Trophoblast cell (in vitro differentiated cells and primary cell): ENCODE measurements at regions not wholly inside any gene's neighbourhood (a gene's known extent, or its start where the extent isn't known, plus 50 kb on each side); places are given as distances from the start of the nearest gene placed in this dataset.

Experiments used
- DNase-seq, 2 donors: peaks; one replicate each; pipeline ENCODE4 v3.0.0-alpha.2; 2016
- H2AFZ ChIP-seq: 2 replicates; pipeline ENCODE4 v1.6.1; 2013; ENCODE audit warnings: low read length, moderate library complexity, mild to moderate bottlenecking; ENCODE audit not compliant: insufficient read depth, poor library complexity
- H2AK5ac ChIP-seq: 2 replicates; pipeline ENCODE4 v1.6.1; 2013; ENCODE audit warnings: mild to moderate bottlenecking, low read length
- H2BK120ac ChIP-seq: 2 replicates; pipeline ENCODE4 v1.6.1; 2013; ENCODE audit warnings: low read length, mild to moderate bottlenecking, moderate library complexity; ENCODE audit not compliant: insufficient read depth, poor library complexity
- H2BK12ac ChIP-seq: 2 replicates; pipeline ENCODE4 v1.6.1; 2013; ENCODE audit warnings: mild to moderate bottlenecking, low read length, moderate library complexity
- H2BK5ac ChIP-seq: 2 replicates; pipeline ENCODE4 v1.6.1; 2013; ENCODE audit warnings: low read length, low read depth, moderate library complexity, mild to moderate bottlenecking; ENCODE audit not compliant: poor library complexity
- H3K14ac ChIP-seq: 2 replicates; pipeline ENCODE4 v1.6.1; 2013; ENCODE audit warnings: mild to moderate bottlenecking, low read length
- H3K18ac ChIP-seq: 2 replicates; pipeline ENCODE4 v1.6.1; 2013; ENCODE audit warnings: mild to moderate bottlenecking, low read length
- H3K23ac ChIP-seq: 2 replicates; pipeline ENCODE4 v1.6.1; 2013; ENCODE audit warnings: low read length
- H3K27ac ChIP-seq: 2 replicates; pipeline ENCODE4 v1.5.1; 2013; ENCODE audit warnings: low read depth, mild to moderate bottlenecking, inconsistent platforms, low read length, moderate library complexity
- H3K27me3 ChIP-seq: 2 replicates; pipeline ENCODE4 v1.6.1; 2013; ENCODE audit warnings: inconsistent platforms, mild to moderate bottlenecking, low read length, moderate library complexity; ENCODE audit not compliant: insufficient read depth
- H3K36me3 ChIP-seq, 2 experiments: 1 replicate in 1 of 2; 2 replicates in 1 of 2; pipeline ENCODE4 v1.6.1; 2013; ENCODE audit warnings: low read length in 2 of 2, mild to moderate bottlenecking in 2 of 2, moderate library complexity in 1 of 2; ENCODE audit not compliant: insufficient read depth in 2 of 2, control insufficient read depth in 1 of 2
- H3K4ac ChIP-seq: 2 replicates; pipeline ENCODE4 v1.6.1; 2013; ENCODE audit warnings: low read depth, mild to moderate bottlenecking, low read length, moderate library complexity
- H3K4me1 ChIP-seq, 2 experiments: 1 replicate in 1 of 2; 2 replicates in 1 of 2; pipeline ENCODE4 v1.6.1; 2013; ENCODE audit warnings: low read length in 2 of 2, mild to moderate bottlenecking in 2 of 2, moderate library complexity in 1 of 2; ENCODE audit not compliant: insufficient read depth in 2 of 2, control insufficient read depth in 1 of 2
- H3K4me2 ChIP-seq: 2 replicates; pipeline ENCODE4 v1.6.1; 2013; ENCODE audit warnings: inconsistent platforms, mild to moderate bottlenecking, low read length, moderate library complexity
- H3K4me3 ChIP-seq: 2 replicates; pipeline ENCODE4 v1.5.1; 2013; ENCODE audit warnings: mild to moderate bottlenecking, low read depth, low read length, inconsistent platforms
- H3K79me1 ChIP-seq: one replicate; pipeline ENCODE4 v1.6.1; 2013; ENCODE audit warnings: low read length
- H3K79me2 ChIP-seq: 2 replicates; pipeline ENCODE4 v1.6.1; 2013; ENCODE audit warnings: low read length, mild to moderate bottlenecking; ENCODE audit not compliant: control insufficient read depth, insufficient read depth, poor library complexity
- H3K9ac ChIP-seq: 2 replicates; pipeline ENCODE4 v1.6.1; 2013; ENCODE audit warnings: mild to moderate bottlenecking, low read length
- H3K9me3 ChIP-seq: 2 replicates; pipeline ENCODE4 v1.6.1; 2013; ENCODE audit warnings: low read depth, mild to moderate bottlenecking, control low read depth, inconsistent platforms, low read length; ENCODE audit not compliant: insufficient read depth
- H4K12ac ChIP-seq: 2 replicates; pipeline ENCODE4 v1.6.1; 2013; ENCODE audit warnings: low read depth, mild to moderate bottlenecking, low read length, moderate library complexity
- H4K8ac ChIP-seq: 2 replicates; pipeline ENCODE4 v1.6.1; 2013; ENCODE audit warnings: low read depth, mild to moderate bottlenecking, low read length, moderate library complexity
- H4K91ac ChIP-seq: one replicate; pipeline ENCODE4 v1.6.1; 2013; ENCODE audit warnings: low read depth, mild to moderate bottlenecking, low read length, moderate library complexity
- WGBS: extraction: QIAGEN DNeasy Blood & Tissue Kit; methylation state at CpG from one replicate; pipeline ENCODE4 v1.1.7; 2013; ENCODE audit warnings: missing lambda C conversion rate; ENCODE audit not compliant: insufficient read length, insufficient coverage; ENCODE audit errors: extremely low coverage; 5-methylcytosine and 5-hydroxymethylcytosine counted together

DNA sequence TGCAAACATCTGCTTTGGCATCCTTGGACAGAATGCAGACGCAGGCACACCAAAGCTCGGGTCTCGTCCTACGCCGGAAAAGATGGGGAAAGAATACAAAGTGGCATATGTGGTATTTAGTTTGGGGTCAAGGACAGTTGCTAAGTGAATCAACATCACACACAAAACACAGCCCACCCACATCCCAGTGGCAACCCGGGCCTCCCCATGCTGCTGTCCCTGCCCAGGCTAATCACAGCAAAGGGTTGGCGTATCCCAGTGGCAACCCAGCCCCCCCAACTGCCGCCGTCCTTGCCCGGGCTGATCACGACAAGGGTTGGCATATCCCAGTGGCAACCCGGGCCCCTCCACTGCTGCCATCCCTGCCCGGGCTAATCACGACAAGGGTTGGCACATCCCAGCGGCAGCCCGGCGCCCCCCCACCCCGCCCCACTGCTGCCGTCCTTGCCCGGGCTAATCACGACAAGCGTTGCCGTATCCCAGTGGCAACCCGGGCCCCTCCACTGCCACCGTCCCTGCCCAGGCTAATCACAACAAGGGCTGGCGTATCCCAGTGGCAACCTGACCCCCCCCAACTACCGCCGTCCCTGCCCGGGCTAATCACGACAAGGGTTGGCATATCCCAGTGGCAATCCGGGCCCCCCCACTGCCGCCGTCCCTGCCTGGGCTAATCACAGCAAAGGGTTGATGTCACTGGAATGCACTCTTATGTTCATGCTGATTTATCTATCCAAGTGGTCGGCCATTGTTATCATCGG, 167.8 kb upstream of the SOX1 start:
- Histone ChIP-seq H3K79me2 (no peaks in the 10 kb centered on the region), H4K12ac (no peak overlapping the region), H3K9me3 (peaks cover 6% of the 10 kb centered on the region), H3K79me1 (no peaks in the 10 kb centered on the region), H3K4me3 (peak overlapping the region; percentile 14), H2BK12ac (no peak overlapping the region), H3K4me1 (peaks cover 0 to 2% of the 10 kb centered on the region in 2 experiments), H3K14ac (no peak overlapping the region), H3K4ac (no peak overlapping the region), H2AFZ (no peak overlapping the region), H4K8ac (no peak overlapping the region), H3K4me2 (no peak overlapping the region), H2BK120ac (no peak overlapping the region), H3K18ac (no peak overlapping the region), H3K27me3 (no peaks in the 10 kb centered on the region), H3K27ac (no peak overlapping the region), H2AK5ac (no peak overlapping the region), H3K36me3 (no peaks in the 10 kb centered on the region), H3K23ac (no peak overlapping the region), H4K91ac (no peak overlapping the region), H2BK5ac (no peak overlapping the region), H3K9ac (no peak overlapping the region)
- no CpG with 5 or more reads among the region's 35 CpGs for WGBS
- DNase-seq, result no peak

DNA sequence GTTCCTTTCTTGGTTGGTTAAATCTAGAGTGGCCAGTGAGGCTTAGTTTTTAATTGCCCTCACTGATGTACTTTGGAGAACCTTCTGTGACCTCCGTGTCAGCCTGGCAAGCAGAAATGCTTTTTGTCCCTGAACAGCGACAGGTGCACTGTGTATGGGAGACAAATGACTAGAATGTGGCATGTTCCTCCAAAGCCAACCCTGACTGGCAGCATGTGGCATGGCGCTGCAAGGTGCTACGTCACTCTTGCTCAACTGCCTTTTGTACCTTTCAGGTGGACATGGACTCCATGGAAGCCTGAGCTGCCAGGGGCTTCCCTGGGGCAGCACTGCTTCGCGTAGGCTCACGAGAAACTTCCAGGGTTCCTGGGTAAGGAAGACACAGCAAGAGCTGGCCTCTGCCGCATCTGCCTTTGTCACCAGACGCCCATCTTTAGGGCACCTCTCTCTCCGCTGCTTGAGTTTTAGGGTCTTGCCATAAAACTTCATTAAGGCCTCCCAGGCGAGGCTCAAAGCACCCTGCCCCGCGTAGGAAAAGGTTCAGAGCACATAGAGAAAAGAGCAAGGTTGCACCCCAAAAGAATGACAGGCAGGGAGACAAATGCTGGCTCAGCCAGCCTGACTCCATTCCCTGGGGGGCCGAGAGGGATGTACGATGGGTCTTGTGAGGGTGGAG, 167.1 kb upstream of the SOX1 start:
- Histone ChIP-seq H3K79me1 (no peaks in the 10 kb centered on the region), H3K18ac (no peak overlapping the region), H2BK120ac (no peak overlapping the region), H3K9me3 (peaks cover 6% of the 10 kb centered on the region), H3K14ac (no peak overlapping the region), H3K4ac (no peak overlapping the region), H2BK12ac (no peak overlapping the region), H3K4me3 (no peak overlapping the region), H3K79me2 (no peaks in the 10 kb centered on the region), H3K4me1 (no peaks in the 10 kb centered on the region), H4K91ac (no peak overlapping the region), H3K27me3 (peaks cover 2% of the 10 kb centered on the region), H3K4me2 (no peak overlapping the region), H2BK5ac (no peak overlapping the region), H3K9ac (no peak overlapping the region), H3K23ac (no peak overlapping the region), H3K27ac (no peak overlapping the region), H2AFZ (no peak overlapping the region), H2AK5ac (no peak overlapping the region), H4K12ac (no peak overlapping the region), H4K8ac (no peak overlapping the region), H3K36me3 (no peaks in the 10 kb centered on the region)
- WGBS, result no CpG with 5 or more reads among the region's 15 CpGs
- DNase-seq, result no peak

DNA sequence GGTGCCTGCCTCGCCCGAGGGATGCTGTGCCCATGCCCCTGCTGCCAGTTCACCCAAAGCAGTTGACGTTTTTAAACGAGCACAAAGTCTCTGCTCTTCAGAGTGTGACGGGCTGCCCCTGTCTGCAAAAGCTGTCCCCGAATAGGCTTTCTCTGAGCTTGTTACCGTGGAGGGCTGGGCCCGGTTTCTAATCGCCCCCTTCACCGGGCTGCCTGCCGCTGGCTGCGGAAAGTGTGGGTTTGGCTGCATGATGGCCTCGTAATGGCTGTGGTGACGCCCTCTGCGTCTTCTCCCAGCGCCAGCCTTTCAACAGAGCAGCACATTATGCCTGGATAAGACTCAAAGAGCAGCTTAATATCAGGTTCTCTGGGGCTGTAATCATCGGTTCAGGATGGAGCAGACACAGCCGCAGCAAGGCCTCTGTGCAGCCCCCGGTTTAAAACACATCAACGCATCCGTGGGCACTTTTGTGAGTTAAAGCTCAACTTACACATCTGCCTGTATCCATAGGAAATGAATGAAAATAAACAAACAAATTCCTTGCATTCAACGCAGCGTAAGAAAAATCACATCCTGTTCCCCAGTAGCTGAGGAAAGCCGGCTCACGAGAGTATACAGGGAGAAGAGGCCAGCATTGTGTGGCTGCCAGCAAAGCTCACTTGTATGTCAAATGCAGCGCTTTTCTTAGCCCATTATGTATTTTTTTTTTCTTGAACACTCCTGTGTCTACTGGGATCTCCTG, 166.4 kb upstream of the SOX1 start:
- H2AK5ac ChIP-seq, result no peak overlapping the region
- no peaks in the 10 kb centered on the region for H3K79me1 ChIP-seq
- no peaks in the 10 kb centered on the region for H3K4me1 ChIP-seq
- H3K27ac ChIP-seq, result no peak overlapping the region
- no peaks in the 10 kb centered on the region for H3K79me2 ChIP-seq
- no peak overlapping the region for H3K23ac ChIP-seq
- no peak overlapping the region for H2AFZ ChIP-seq
- H4K12ac ChIP-seq, result no peak overlapping the region
- H3K9ac ChIP-seq, result no peak overlapping the region
- no peak overlapping the region for H3K18ac ChIP-seq
- no CpG with 5 or more reads among the region's 26 CpGs for WGBS
- no peak overlapping the region for H3K4ac ChIP-seq
- DNase-seq, result no peak
- H2BK12ac ChIP-seq, result no peak overlapping the region
- peaks cover 2% of the 10 kb centered on the region for H3K27me3 ChIP-seq
- no peak overlapping the region for H3K4me3 ChIP-seq
- no peak overlapping the region for H2BK120ac ChIP-seq
- H3K4me2 ChIP-seq, result no peak overlapping the region
- peaks cover 5% of the 10 kb centered on the region for H3K9me3 ChIP-seq
- no peak overlapping the region for H3K14ac ChIP-seq
- H4K91ac ChIP-seq, result no peak overlapping the region
- H4K8ac ChIP-seq, result no peak overlapping the region
- H2BK5ac ChIP-seq, result no peak overlapping the region
- no peaks in the 10 kb centered on the region for H3K36me3 ChIP-seq

DNA sequence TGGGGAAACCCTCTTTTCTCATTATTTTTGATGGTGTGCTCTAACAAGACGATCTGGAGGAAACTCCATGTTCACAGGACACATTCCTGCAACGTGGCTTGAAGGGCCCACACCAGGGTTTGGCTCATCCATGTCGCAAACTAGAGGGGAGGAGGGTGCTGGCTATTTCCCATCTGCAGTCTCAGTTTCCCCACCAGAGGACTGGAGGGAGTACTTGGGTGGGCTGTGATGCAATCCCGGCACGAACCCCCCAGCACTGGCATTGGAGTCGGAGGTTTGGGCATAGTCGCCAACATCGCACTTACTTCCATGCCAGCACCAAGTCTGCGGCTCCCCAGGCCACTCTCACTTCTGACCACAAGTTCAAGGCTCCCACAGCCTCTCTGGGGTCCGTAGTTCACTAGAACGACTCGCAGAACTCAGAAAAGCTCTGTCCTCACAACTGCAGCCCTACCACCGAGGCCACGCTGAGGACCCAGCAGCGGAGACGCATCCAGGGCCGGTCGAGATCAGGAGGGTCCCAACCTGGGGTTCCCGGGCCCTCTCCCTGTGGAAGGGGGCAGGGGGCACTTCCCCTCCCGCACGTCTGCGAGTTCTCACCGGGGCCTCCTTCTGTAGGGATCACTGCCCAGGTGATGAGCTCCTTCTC, 165.6 kb upstream of the SOX1 start:
- H3K4ac ChIP-seq, result no peak overlapping the region
- H3K9me3 ChIP-seq, result peaks cover 5% of the 10 kb centered on the region
- no peaks in the 10 kb centered on the region for H3K36me3 ChIP-seq
- H4K8ac ChIP-seq, result no peak overlapping the region
- no peak overlapping the region for H2AK5ac ChIP-seq
- no peak overlapping the region for H2BK12ac ChIP-seq
- no peak overlapping the region for H2BK120ac ChIP-seq
- no peaks in the 10 kb centered on the region for H3K79me1 ChIP-seq
- WGBS, result no CpG with 5 or more reads among the region's 23 CpGs
- no peak overlapping the region for H3K23ac ChIP-seq
- H4K12ac ChIP-seq, result no peak overlapping the region
- no peak for DNase-seq
- no peak overlapping the region for H4K91ac ChIP-seq
- H2AFZ ChIP-seq, result no peak overlapping the region
- no peak overlapping the region for H3K4me3 ChIP-seq
- H3K4me1 ChIP-seq, result no peaks in the 10 kb centered on the region
- no peak overlapping the region for H3K14ac ChIP-seq
- no peaks in the 10 kb centered on the region for H3K79me2 ChIP-seq
- H3K18ac ChIP-seq, result no peak overlapping the region
- H3K27me3 ChIP-seq, result peaks cover 2% of the 10 kb centered on the region
- H3K27ac ChIP-seq, result no peak overlapping the region
- no peak overlapping the region for H3K4me2 ChIP-seq
- no peak overlapping the region for H3K9ac ChIP-seq
- no peak overlapping the region for H2BK5ac ChIP-seq
